LNCaP clone FGC (cell line): ENCODE measurements at regions not wholly inside any gene's neighbourhood (a gene's known extent, or its start where the extent isn't known, plus 50 kb on each side); places are given as distances from the start of the nearest gene placed in this dataset.
A peak's percentile ranks its signal among the peaks of the same experiment; 100 is the strongest.

Experiments
- DNase-seq: peaks from one replicate; pipeline ENCODE4 v3.0.0-alpha.2; 2011; ENCODE audit warnings: low read depth
- H3K4me3 ChIP-seq: 2 replicates; pipeline ENCODE4 v1.5.1; 2011; ENCODE audit warnings: mild to moderate bottlenecking, low read depth, low read length, control low read depth
- TF ChIP-seq, protein P1 (sequence below): IDR thresholded peaks from 2 replicates; pipeline ENCODE4 v1.5.1; 2012; ENCODE audit warnings: mild to moderate bottlenecking; ENCODE audit not compliant: control insufficient read depth, insufficient read depth; ENCODE audit errors: extremely low read depth

- TF ChIP-seq, protein P1, sequence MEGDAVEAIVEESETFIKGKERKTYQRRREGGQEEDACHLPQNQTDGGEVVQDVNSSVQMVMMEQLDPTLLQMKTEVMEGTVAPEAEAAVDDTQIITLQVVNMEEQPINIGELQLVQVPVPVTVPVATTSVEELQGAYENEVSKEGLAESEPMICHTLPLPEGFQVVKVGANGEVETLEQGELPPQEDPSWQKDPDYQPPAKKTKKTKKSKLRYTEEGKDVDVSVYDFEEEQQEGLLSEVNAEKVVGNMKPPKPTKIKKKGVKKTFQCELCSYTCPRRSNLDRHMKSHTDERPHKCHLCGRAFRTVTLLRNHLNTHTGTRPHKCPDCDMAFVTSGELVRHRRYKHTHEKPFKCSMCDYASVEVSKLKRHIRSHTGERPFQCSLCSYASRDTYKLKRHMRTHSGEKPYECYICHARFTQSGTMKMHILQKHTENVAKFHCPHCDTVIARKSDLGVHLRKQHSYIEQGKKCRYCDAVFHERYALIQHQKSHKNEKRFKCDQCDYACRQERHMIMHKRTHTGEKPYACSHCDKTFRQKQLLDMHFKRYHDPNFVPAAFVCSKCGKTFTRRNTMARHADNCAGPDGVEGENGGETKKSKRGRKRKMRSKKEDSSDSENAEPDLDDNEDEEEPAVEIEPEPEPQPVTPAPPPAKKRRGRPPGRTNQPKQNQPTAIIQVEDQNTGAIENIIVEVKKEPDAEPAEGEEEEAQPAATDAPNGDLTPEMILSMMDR = no peak
- no peak for DNase-seq
- H3K4me3 ChIP-seq = no peak overlapping the region
Measured at GRCh38 chr12:78387721-78388120, 476.9 kb upstream of the SYT1 start.

DNA sequence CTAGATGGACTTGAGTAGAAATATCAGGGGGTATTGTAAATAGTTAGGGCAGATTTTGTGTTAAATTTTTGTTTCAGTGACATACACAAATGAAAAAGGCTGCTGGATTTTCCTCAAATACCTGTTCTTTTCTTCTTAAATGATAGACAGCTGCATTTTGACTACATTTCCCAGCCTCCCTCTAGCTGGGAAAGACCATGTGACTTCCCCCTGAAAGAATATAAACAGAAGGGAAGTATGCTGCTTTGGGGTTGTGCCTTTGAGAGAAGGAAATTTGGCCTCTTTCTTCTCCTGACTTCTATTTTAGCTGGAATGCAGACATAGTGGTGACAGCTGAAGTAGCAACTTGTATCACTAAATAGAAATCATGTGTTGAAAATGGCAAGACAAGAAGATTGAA, 476.1 kb upstream of the SYT1 start:
- DNase-seq = no peak
- no peak overlapping the region for H3K4me3 ChIP-seq
- TF ChIP-seq, protein P1 = no peak

GRCh38 chr12:78390920-78391319, 473.7 kb upstream of the SYT1 start:
- H3K4me3 ChIP-seq = no peak overlapping the region
- TF ChIP-seq, protein P1 = no peak
- DNase-seq = no peak

- TF ChIP-seq, protein P1 = peak; percentile 42
- H3K4me3 ChIP-seq = no peak overlapping the region
- no peak for DNase-seq
Measured at GRCh38 chr12:78392918-78393317, 471.7 kb upstream of the SYT1 start.

DNA sequence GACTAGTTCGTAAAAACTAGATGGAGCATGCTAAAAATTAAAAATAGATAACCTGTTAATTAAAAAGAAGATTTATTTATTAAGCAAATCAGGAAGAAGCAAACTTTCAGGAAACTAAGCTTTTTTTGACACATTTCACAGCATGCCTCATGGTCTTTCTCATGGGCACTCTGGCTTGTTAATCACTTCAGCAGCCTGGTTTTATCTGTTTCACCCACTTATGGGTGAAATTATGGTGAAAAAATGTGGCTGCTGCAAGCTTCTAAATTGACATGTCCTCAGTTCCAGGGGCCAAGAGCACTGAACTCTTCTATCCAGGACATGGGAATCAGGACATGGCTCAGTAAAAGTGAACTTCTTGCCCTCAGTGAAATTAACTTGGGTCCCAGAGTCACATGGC, 468.6 kb upstream of the SYT1 start:
- no peak for DNase-seq
- TF ChIP-seq, protein P1 = no peak
- H3K4me3 ChIP-seq = no peak overlapping the region

GRCh38 chr12:78396538-78396937, 468.0 kb upstream of the SYT1 start:
- no peak for DNase-seq

GRCh38 chr12:78398750-78399149, 465.8 kb upstream of the SYT1 start:
- TF ChIP-seq, protein P1 = no peak
- H3K4me3 ChIP-seq = no peak overlapping the region
- peak; percentile 78 for DNase-seq

More at GRCh38 chr12:78396538-78396937, 468.0 kb upstream of the SYT1 start:
- no peak overlapping the region for H3K4me3 ChIP-seq
- TF ChIP-seq, protein P1 = no peak
